ENCODE measurements at regions not wholly inside any gene's neighbourhood (a gene's known extent, or its start where the extent isn't known, plus 50 kb on each side); places are given as distances from the start of the nearest gene placed in this dataset.

DNA sequence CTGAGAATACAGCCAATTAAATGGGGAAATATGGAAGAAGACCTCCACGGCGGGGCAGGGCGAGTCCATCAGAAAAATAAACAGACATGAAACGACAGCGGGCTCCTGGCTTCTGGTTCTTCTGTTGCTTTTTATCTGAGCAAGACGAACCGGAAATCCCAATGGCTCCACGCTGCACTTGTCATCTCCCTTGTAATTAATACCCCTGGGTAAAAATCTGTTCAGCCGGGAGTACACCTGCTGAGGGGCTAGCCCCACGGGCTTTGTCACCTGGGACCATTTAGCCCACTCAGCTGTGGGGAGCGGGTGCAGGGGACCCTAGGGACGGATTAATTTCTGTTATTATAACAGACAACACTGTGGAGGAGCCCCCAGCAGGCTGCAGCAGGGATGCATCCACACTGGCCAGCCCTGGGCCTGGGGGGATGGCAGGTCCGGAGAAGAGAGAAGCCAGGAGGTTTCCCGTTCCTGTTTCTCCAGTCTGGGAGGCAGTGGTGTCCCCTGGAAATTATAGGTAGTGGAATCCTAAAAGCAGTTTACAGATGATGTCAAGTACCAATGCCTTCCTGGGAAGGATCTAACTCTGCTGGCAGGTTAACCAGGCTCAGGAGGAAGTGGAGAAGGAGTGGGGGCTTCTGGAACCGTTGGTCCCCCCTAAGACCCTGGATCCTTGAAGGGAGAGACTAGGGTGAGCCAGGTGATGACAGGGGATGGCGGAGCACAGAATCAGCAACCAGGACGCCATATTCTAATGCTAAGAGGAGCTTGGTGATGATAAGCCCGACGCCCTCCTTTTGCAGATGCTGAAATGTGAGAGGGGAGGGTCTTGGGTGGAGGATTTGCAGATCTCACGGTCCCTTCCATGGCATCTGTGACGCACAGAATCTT lies 566.1 kb downstream of the PTPRU start:
- H3K27ac Mint-ChIP-seq = no peak overlapping the region
- peaks cover 10% of the 10 kb centered on the region for H3K4me1 ChIP-seq (ENCODE audit: control insufficient read depth, insufficient read depth, low read length)

DNA sequence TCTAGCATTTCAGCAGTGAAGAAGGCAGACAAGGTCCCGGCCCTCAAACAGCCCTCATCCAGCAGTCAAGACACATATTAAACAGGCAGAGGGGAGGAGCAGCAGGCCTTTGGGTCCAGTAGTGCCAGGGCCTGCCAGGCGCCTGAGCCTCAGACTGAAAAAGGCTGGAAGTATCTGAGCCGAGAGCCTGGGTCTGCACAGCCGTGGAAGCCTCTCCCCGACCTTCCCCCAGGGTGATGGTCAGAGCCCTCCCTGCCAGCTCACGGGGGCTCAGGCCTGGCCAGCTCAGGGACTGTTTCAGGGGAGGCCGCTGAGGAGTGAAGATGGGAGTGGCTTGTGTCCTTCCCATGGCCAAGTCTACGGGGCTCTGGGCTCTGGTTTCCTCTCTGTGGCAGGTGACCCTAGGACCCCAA lies 565.2 kb downstream of the PTPRU start:
- Histone ChIP-seq H3K27ac (ENCODE audit: low read depth, low read length) (no peak overlapping the region), H3K36me3 (ENCODE audit: control insufficient read depth, insufficient read depth, low read length) (no peaks in the 10 kb centered on the region), H3K4me1 (ENCODE audit: control insufficient read depth, insufficient read depth, low read length) (peaks cover 10% of the 10 kb centered on the region), H3K9me3 (ENCODE audit: control insufficient read depth, low read length) (no peaks in the 10 kb centered on the region), H3K27me3 (ENCODE audit: control insufficient read depth, insufficient read depth, low read length, poor library complexity, severe bottlenecking) (no peaks in the 10 kb centered on the region), H3K4me3 (ENCODE audit: low read length) (no peak overlapping the region), H3K9ac (ENCODE audit: extremely low read depth, low read length, poor library complexity, severe bottlenecking) (no peak overlapping the region)
- Mint-ChIP-seq H3K27me3 (ENCODE audit: insufficient read depth) (no peaks in the 10 kb centered on the region), H3K9me3 (peaks cover 7% of the 10 kb centered on the region), H3K36me3 (ENCODE audit: low read depth) (no peaks in the 10 kb centered on the region), H3K27ac (no peak overlapping the region), H3K4me1 (peaks cover 28% of the 10 kb centered on the region), H3K4me3 (no peak overlapping the region)
- 84 to 100% methylated on average over 2 to 8 of the region's 8 CpGs for WGBS, 2 experiments (ENCODE audit: insufficient coverage in 1 of 2, insufficient read length in 1 of 2)
- TF ChIP-seq, protein P1, sequence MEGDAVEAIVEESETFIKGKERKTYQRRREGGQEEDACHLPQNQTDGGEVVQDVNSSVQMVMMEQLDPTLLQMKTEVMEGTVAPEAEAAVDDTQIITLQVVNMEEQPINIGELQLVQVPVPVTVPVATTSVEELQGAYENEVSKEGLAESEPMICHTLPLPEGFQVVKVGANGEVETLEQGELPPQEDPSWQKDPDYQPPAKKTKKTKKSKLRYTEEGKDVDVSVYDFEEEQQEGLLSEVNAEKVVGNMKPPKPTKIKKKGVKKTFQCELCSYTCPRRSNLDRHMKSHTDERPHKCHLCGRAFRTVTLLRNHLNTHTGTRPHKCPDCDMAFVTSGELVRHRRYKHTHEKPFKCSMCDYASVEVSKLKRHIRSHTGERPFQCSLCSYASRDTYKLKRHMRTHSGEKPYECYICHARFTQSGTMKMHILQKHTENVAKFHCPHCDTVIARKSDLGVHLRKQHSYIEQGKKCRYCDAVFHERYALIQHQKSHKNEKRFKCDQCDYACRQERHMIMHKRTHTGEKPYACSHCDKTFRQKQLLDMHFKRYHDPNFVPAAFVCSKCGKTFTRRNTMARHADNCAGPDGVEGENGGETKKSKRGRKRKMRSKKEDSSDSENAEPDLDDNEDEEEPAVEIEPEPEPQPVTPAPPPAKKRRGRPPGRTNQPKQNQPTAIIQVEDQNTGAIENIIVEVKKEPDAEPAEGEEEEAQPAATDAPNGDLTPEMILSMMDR (conservative IDR thresholded peaks at IDR 0.05) = no peak
- no peak for DNase-seq

More for the DNA sequence above, 566.1 kb downstream of the PTPRU start:
- 87 to 96% methylated on average over 11 to 21 of the region's 21 CpGs for WGBS, 2 experiments (ENCODE audit: insufficient coverage in 1 of 2, insufficient read length in 1 of 2)
- H3K9ac ChIP-seq (ENCODE audit: extremely low read depth, low read length, poor library complexity, severe bottlenecking) = no peak overlapping the region
- Mint-ChIP-seq H3K36me3 (ENCODE audit: low read depth) (no peaks in the 10 kb centered on the region), H3K4me3 (no peak overlapping the region), H3K4me1 (peaks cover 36% of the 10 kb centered on the region), H3K27me3 (ENCODE audit: insufficient read depth) (no peaks in the 10 kb centered on the region), H3K9me3 (no peaks in the 10 kb centered on the region)
- DNase-seq = no peak
- TF ChIP-seq, protein P1 (conservative IDR thresholded peaks at IDR 0.05) = no peak
- H3K9me3 ChIP-seq (ENCODE audit: control insufficient read depth, low read length) = no peaks in the 10 kb centered on the region
- H3K36me3 ChIP-seq (ENCODE audit: control insufficient read depth, insufficient read depth, low read length) = no peaks in the 10 kb centered on the region
- H3K27me3 ChIP-seq (ENCODE audit: control insufficient read depth, insufficient read depth, low read length, poor library complexity, severe bottlenecking) = no peaks in the 10 kb centered on the region
- H3K4me3 ChIP-seq (ENCODE audit: low read length) = no peak overlapping the region
- no peak overlapping the region for H3K27ac ChIP-seq (ENCODE audit: low read depth, low read length)

DNA sequence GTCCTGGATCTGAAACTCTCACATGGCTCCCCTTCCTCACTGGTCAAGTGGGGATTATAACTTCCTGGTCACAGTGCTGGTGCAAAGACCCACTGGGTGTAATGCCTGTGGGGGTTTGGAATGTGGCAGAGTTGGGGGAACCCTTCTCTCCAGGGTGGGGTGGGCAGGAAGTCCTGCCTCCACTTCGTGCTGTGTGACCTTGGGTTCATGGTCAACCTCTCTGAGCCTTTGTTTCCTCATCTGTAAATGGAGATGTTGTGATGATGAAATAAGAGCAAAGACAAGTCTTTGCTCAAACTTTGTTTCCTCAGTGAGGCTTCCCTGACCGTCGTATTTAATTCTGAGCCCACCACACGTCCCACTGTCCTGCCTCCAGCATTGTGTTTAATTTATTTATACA lies 564.7 kb downstream of the PTPRU start:
- 90% methylated on average over 1 of the region's 4 CpGs; no CpG with 5 or more reads in 1 of the 2 experiments for WGBS, 2 experiments (ENCODE audit: insufficient coverage in 1 of 2, insufficient read length in 1 of 2)
- H3K36me3 ChIP-seq (ENCODE audit: control insufficient read depth, insufficient read depth, low read length) = no peaks in the 10 kb centered on the region

More for the DNA sequence above, 564.7 kb downstream of the PTPRU start:
- Histone ChIP-seq H3K9ac (ENCODE audit: extremely low read depth, low read length, poor library complexity, severe bottlenecking) (no peak overlapping the region), H3K9me3 (ENCODE audit: control insufficient read depth, low read length) (peaks cover 2% of the 10 kb centered on the region), H3K4me1 (ENCODE audit: control insufficient read depth, insufficient read depth, low read length) (peaks cover 10% of the 10 kb centered on the region), H3K27ac (ENCODE audit: low read depth, low read length) (no peak overlapping the region), H3K4me3 (ENCODE audit: low read length) (no peak overlapping the region), H3K27me3 (ENCODE audit: control insufficient read depth, insufficient read depth, low read length, poor library complexity, severe bottlenecking) (no peaks in the 10 kb centered on the region)
- H3K4me3 Mint-ChIP-seq = no peak overlapping the region
- no peak overlapping the region for H3K27ac Mint-ChIP-seq
- no peak for DNase-seq
- peaks cover 13% of the 10 kb centered on the region for H3K9me3 Mint-ChIP-seq
- H3K27me3 Mint-ChIP-seq (ENCODE audit: insufficient read depth) = no peaks in the 10 kb centered on the region
- no peaks in the 10 kb centered on the region for H3K36me3 Mint-ChIP-seq (ENCODE audit: low read depth)
- peaks cover 27% of the 10 kb centered on the region for H3K4me1 Mint-ChIP-seq
- TF ChIP-seq, protein P1 (conservative IDR thresholded peaks at IDR 0.05) = no peak

Measured in endodermal cell (in vitro differentiated cells).